IPS DF 19.7 (cell line): ENCODE measurements at regions not wholly inside any gene's neighbourhood (a gene's known extent, or its start where the extent isn't known, plus 50 kb on each side); places are given as distances from the start of the nearest gene placed in this dataset.

Source experiments
- DNase-seq: peaks from one replicate; pipeline ENCODE4 v3.0.0-alpha.2; 2013; ENCODE audit warnings: low read depth, low spot score

DNA sequence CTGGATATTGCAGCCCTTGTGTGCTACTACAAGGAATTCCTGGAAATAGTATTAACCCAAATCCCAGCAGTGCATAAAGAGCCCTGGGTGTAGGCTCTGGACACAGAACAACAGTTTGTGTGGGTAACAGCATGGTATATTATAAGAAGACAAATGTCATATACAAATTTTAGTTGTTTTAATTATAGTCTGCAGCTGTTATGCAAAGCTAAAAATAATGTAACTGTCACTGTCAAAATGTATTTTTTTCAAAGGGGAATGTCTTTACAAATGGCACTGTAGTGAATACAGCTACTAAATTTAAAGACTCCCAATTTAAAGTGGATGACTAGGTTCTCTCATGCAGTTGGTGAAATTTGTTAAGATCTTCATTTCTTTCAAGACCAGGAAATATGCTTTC lies 339.0 kb downstream of the GPR37 start:
- no peak for DNase-seq

DNA sequence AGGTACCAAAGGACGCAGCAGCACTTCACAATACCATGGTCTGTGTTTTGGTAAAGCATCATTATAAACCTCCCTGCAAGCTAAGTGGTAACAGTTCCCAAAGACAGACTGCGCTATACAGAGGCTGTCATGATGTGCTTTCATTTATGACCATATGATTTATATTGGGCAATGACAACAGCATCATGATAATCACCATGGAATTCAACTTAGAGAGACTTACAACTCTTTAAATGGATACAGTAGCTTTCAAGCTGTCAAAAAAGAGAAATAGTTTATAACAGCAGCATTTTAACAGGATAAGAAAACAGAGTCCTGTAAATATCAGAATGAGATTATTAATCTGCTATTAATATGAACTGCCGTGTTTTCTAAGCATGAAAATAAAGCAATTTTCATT lies 341.7 kb downstream of the GPR37 start:
- DNase-seq: no peak

DNA sequence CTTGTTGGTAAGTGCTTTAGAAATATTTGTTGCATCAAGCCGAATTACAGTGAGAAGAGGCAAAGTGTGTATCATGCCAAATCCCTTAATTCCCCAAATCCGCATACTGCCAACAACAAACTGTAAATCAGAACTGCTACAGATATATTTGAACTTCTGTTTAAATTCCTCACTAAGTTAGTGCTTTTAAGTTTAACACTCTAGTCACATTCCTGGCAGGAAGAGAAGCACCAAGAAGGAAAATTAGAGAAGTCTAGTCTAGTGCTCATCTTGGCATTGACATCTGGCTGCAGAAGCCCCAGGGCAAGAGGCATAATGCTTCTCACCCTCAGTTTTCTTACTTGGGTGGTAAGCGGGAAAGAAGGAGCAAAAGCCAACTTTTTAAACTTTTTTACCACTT lies 343.5 kb downstream of the GPR37 start:
- no peak for DNase-seq

DNA sequence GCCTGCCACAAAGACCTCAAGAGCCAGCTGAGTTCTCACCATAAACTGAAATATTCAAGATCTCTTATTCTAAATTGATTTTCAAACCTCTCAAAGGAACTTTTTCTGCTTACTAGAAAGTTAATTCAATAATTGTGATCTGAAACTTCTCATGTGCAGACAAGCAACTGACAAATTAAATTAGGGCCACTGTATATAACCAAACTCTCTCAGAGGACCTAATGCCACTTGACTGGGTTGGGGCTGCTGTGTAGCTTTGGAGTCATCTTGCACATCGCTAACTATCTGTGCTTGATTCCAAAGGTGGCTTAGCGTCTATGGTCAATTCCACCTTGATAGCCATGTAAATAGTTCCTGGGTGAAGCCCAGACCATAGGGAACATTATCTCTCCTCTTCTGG lies 345.2 kb downstream of the GPR37 start:
- DNase-seq: no peak

DNA sequence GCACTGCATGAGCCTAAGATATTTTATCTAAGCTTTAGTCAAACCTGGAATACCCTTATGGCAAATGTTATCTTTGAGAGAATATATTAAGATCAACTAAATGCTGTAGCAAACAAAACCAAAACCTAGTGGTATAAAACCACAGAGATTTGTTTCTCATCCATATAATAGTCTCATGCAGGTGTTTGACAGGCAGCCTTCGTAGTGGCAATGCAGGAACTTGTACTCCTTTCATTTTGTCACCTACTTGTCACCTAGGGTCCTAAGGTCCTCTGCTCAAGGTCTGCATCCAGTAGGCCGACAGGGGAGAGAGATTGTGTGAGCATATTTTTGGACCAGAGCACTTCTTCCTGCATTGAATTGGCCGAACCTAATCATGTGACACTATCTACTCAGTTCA lies 352.6 kb downstream of the GPR37 start:
- no peak for DNase-seq

DNA sequence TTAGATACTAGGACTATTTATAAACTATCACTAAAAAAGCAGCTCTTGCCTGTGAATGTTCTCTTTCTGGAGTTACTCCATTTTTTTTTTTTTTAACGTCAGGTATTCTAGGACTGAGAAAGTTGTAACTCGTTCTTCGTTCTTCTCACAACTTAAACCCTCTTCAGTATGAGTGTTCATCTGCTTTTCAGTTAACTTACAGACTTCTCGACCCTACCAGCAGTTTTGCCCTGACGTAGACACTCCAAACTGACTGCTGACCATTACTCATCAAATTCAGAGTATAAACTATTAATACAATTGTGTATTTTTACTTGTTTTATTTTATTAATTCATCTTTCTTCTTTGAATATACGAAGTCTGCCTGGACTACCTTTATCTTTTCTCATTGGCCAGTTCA lies 353.1 kb downstream of the GPR37 start:
- DNase-seq: no peak

DNA sequence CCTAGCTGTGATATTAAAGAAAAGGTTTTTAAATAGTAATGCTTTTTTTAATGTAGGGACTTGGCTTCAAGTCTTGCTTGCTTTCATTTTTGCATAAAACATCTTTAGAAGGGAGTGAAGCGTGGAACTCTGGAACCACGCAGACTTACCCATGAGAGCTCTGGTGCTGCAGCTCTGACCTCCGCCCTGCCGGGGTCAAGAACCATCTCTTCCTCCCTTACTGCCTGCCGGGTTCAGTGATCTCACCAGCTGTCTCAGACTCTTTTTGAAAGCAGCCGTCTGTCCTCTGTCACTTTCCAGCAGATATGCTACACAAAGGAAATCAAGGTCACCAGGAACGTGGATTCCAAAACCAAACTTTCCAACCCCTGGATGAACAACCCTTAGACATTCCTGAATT lies 353.8 kb downstream of the GPR37 start:
- DNase-seq: no peak

DNA sequence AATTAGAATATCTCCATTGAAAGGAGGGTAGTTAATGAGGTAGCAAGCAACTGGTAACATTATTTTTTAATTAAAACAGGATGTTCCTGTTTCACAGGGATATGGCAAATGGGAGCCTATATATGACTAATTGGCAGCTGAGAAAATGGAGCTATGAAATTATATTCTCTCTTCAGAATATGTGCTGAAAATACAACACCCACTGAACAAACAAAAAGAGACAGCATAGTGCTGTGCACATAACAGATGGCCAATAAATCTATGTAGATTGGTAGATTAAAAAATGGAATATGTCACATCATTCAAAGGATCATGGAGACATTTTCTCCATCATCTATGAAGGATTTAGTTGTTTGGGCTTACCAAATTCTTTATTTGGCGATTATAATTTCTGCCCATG lies 362.0 kb downstream of the GPR37 start:
- DNase-seq: no peak

DNA sequence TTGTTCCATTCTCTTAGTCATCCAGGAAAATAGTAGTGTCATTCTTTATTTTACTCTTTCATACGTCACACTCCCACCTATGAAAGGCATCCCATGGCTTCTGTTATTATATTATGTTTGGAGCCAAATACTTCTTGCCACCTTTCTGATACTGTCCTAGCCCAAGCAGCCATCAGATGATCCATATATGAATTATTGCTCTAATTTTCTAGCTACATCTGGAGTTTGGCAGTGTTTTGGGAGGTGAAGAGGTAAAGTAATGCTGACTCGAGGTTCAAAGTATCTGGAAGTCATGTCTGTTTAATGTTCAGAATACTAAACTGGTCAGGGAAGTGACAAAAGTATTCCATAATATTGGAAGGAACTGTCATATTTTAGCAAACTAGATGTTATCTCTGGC lies 362.5 kb downstream of the GPR37 start:
- DNase-seq: no peak

DNA sequence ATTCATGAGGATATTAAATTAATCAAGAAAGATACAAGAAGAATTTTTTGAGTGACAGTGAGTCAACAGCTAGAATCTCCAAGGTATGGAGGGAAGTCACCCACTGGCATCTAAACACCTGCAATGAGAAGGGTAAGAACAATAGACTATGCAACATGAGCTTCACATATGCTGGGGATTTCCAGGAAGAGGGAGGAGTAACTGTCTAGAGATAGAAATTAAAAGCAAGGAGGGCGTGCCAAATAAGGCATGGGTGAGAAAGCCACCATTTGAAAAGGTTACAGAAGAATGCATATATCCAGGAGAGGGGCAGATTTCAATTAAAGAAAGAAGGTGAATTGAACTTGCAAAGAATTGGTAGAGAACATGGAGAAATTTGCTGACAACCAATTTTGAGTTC lies 365.7 kb downstream of the GPR37 start:
- DNase-seq: no peak

DNA sequence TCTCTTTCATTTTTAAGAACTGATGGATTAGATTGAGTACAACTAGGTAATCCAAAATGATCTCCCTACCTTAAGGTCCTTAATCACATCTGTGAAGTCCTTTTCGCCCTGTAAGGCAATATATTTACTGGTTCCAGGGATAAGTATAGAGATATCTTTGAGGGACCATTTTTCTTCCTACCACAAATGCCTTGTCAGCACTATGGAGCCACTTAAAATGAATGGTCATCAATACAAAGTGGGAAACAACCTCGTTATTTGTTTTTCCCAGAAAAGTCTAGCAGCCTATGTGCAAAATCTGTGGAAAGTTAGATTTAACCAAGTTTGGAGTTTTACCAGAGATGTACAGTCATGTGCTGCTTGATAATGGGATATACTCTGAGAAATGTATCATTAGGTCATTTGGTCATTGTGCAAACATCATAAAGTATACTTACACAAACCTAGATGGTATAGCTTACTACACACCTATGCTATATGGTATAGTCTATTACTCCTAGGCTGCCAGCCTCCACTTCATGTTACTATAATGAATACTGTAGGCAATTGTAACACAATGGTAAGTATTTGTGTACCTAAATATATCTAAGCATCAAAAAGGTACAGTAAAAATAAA lies 366.2 kb upstream of the TMEM229A start:
- DNase-seq: no peak

DNA sequence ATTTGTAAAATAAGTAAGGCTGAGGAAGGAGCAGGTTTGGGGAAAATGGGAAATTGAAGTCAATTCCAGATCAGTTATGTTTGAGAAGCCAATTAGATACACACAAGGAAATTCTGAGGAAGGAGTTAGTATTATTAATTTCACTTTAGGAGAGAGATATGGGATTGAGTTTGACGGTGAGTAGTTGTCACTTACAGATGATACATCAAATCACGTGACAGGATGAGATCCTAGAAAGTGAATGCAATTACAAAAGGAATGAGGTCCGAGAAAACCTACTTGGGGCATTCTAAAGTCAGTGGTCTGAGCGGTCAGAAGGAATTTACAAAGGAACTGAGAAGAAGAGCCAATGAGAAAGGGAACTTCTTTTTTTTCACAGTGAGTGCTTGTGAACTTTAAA lies 364.3 kb upstream of the TMEM229A start:
- no peak for DNase-seq

DNA sequence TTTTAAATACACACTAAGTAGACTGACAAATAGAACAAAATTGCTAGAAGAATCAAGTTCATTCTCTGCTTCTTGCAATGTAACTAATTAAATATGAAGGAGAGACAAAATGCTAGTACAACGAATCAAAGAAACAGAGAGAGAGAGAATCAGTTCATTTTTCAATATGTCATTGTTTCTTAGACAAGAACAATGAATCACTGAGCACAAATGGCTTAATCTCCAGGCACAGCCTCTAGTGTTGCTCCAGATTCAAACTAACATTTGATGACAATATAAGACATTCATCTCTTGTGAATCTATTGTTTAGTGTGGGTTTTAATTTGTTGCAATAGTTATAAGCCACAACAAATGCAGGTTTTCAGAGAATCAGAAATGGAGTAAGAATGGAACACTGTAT lies 357.4 kb upstream of the TMEM229A start:
- no peak for DNase-seq

DNA sequence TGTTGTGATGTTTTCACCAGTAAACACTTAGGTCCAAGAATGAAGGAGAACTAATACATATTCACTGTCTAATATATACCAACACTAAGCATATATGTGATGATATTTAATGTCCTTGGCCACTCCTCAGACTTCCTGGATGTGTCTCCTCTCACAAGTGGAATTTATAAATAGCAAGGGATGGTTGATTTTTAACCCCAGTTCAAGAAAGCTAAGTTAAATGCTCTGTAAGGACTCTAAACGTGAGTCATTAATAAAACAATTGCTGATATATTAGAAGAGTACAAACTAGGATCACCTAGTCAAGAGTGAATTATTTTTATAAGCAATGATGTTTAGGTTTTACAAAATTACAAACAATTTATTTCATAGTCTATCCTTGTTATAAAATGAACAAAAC lies 355.9 kb upstream of the TMEM229A start:
- DNase-seq: no peak

DNA sequence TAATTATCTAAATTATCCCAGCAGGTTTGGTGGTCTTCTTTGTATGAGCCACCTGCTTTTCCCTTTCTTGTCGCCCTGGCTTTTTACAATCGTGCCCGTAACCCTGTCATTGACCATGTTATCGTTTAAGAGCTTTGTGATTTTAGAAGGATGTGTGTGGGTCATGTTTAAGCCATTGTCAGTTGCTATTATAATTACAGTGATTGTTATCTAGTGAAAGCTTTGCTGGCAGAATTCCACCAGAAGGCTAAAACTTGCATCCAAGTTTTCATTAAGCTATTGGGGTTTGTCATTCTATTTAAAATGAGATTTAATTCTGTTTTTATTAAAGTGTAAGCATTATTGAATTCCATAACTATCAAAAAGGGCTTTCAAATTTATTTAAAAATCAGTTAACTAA lies 354.2 kb upstream of the TMEM229A start:
- DNase-seq: no peak

DNA sequence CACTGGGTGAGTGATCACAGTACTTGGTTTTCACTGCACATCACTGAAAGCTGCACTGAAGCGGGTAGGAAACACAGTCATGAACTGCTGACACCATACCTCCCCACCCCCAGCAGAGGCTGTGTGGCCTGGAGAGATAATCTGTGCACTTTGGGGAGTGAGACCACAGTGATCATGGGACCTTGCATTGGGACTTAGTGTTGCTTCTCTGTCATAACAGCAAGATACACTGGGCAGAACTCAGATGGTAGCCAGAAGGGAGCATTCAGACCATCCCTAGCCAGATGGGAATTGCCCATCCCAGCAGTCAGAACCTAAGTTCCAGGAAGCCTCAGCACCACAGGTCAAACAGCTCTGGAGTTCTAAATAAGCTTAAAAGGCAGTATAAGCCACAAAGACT lies 346.4 kb upstream of the TMEM229A start:
- no peak for DNase-seq

DNA sequence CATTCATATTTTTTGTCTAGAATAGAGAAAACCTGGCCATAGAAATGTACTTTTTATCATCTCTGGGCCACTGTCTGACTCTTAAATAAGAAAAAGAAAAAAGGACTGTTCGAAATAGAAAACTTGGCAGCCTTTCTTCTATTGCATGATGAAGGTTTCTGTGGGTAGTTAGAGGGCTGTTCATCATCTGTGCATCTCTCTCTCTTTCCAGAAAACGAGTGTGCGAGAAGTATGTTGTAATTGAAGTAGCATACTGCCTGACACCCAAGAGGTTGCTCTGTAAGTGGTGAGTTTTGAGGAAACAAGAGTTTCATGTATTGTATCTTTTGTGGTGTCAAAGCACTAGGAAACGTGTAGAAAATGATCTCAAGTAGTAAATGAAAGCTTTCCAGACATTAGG lies 343.2 kb upstream of the TMEM229A start:
- DNase-seq: no peak

DNA sequence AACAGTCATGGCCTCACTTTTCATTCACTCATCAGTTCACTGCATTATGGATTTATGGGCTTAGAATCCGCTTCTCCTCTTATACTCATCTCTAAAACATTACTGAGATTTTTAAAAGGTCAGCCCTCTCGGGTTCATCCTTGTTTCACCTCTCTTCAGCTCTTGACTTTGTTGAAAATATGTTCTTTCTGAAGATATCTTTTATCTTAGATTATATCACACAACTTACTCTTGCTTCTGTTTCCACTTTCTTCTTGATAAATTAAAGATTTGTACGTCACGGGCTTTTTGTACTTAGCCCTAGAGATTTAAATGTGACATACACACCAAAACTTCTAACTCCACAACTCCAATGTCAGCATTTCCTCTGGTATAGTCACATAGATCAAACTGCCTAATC lies 342.5 kb upstream of the TMEM229A start:
- no peak for DNase-seq

DNA sequence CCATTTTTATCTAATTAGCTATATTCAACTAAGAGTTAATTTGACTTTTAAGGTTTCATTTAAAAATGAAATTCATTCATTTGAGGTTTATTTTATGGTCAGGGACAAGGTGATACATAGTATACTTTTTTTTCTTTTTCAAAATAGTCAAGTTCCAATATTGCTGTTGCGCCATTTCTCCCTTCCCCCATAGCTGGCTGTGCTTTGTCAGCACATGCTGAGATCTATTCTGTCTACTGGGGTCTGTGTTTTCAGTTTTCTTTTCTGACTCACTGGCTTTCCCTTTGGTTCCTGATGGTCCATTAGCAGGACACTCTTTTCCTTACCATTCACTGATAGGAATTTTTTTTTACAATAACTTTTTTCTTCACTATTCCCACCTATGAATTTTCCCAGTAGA lies 336.4 kb upstream of the TMEM229A start:
- DNase-seq: no peak

DNA sequence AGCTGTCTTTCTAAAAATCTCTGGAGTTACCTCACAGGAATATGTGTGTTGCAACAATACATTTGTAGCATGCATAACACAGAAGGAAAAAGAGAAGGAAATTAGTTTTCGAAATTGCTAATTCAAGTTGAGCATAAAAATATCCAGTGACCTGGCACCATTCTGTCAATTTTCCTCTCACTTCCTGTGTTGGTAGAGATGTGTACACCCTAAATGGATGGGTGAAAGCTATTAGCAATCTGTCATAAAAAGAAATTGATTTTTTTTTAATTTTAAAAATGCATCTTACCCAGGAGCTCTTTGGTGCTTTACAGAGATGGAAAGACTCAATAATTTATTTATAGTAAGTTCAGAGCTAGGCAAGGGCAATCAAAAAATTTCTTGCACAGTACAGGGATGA lies 333.3 kb upstream of the TMEM229A start:
- DNase-seq: no peak

DNA sequence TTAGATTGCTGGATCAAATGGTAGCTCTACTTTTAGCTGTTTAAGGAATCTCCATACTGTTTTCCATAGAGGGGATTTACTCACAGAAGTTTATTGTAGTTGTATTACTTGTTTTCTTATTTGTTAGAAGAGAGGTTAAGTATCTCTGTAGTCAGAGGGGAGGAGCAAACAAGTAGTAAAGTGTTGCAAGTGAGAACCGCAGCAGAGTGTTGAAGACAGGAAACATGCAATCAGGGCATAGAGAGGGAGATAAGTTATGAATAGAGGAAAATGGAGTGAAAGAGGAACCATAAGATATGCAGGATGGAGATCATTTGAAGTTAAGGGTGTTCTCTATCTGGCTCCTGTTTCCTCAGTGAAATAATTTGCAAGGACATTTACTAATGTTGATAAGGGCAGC lies 331.4 kb upstream of the TMEM229A start:
- DNase-seq: no peak

DNA sequence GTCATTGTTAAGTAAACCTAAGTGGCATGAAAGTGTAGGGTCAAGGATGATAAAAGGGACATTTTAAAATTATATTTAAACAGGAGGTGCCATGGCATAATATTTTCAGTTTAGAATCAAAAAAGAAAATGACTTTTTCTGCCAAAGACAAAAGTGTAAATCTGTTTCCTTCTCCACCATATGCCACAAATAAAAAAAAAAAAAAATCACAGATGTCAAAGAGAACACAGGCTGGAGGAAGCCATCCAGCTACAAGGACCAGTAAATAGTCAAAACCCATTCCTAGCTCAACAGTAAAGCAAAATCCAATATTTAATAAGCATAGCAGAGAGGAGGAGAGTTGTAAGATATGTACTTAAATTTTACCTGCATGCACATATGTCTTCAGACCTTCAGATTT lies 321.3 kb upstream of the TMEM229A start:
- no peak for DNase-seq

DNA sequence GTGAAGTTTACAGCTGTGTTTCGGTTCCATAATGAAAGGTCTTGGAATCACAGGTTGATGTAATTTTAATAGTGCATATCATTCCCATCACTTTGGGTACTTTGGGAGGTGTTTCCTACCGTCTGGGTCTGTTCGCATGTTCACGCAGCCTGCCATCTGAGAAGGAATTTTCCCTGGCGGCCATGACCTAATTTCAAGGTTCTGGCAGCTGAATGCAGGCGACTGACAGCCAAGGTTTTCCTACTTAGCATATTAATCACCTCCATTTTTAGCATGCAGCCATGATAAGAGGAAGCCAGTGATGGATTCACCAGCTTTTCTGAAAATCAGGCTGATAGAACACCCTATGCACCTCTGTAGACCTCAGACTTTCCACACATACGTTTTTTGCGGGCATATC lies 319.1 kb upstream of the TMEM229A start:
- DNase-seq: no peak

DNA sequence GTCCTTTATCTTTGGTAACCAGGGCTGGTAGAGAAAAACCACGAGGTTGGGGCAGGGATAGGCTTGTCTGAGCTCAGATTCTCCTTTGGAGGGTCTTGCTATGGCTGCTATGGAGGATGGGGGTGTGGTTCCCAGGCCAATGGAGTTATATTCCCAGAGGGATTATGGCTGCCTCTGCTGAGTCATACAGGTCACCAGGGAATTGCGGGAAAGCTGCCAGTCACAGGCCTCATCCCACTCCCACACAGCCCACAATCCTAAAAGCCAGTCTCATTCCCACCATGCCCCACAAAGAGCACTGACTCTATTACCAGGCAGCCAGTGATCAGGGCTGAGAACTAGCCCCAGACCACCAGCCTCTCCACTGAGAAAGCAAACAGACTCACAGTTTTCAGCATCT lies 316.6 kb upstream of the TMEM229A start:
- DNase-seq: no peak

DNA sequence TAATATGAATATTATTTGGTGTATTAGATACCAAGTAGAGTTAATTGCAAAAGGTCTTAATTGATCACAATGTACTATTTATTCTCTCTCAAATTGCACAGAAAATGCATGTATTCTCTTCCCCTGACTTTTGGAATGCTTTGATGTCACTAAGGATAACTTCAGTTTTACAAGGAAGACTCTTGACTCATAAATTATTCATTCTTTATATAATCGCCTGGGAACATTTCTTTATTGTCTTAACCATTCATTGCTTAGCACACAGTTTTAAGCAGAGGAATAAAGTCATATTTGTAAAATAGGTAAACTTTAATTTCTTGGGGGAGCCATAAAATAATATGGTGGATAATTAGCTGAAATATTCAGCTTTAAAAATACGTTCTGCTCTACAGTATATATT lies 306.0 kb upstream of the TMEM229A start:
- DNase-seq: no peak
